ENCODE measurements at regions not wholly inside any gene's neighbourhood (a gene's known extent, or its start where the extent isn't known, plus 50 kb on each side); places are given as distances from the start of the nearest gene placed in this dataset.

GRCh38 chr12:65525491-65526141 is 247.1 kb downstream of the MSRB3 start:
- TF ChIP-seq, protein P1, sequence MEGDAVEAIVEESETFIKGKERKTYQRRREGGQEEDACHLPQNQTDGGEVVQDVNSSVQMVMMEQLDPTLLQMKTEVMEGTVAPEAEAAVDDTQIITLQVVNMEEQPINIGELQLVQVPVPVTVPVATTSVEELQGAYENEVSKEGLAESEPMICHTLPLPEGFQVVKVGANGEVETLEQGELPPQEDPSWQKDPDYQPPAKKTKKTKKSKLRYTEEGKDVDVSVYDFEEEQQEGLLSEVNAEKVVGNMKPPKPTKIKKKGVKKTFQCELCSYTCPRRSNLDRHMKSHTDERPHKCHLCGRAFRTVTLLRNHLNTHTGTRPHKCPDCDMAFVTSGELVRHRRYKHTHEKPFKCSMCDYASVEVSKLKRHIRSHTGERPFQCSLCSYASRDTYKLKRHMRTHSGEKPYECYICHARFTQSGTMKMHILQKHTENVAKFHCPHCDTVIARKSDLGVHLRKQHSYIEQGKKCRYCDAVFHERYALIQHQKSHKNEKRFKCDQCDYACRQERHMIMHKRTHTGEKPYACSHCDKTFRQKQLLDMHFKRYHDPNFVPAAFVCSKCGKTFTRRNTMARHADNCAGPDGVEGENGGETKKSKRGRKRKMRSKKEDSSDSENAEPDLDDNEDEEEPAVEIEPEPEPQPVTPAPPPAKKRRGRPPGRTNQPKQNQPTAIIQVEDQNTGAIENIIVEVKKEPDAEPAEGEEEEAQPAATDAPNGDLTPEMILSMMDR (IDR thresholded peaks at IDR 0.05), result no peak
- TF ChIP-seq POLR2A (IDR thresholded peaks at IDR 0.05), result no peak
- intact Hi-C loops (cut with DNase I; ENCODE audit: low total_unique reads), result no loop called here
- 76 to 80% methylated on average over 3 of the region's 3 CpGs for WGBS, 2 donors
- DNase-seq (ENCODE audit: low spot score in 2 of 2), result no peak
- H3K4me3 ChIP-seq (ENCODE audit: low read depth, poor library complexity, severe bottlenecking), result no peak overlapping the region

GRCh38 chr12:65526311-65526710 is 247.8 kb downstream of the MSRB3 start:
- TF ChIP-seq POLR2A (IDR thresholded peaks at IDR 0.05), result no peak
- TF ChIP-seq, protein P1 (IDR thresholded peaks at IDR 0.05), result no peak
- WGBS, 2 donors, result 65 to 73% methylated on average over 2 of the region's 2 CpGs
- intact Hi-C loops (cut with DNase I; ENCODE audit: low total_unique reads), result no loop called here
- DNase-seq (ENCODE audit: low spot score in 2 of 2), result no peak
- no peak overlapping the region for H3K4me3 ChIP-seq (ENCODE audit: low read depth, poor library complexity, severe bottlenecking)

DNA sequence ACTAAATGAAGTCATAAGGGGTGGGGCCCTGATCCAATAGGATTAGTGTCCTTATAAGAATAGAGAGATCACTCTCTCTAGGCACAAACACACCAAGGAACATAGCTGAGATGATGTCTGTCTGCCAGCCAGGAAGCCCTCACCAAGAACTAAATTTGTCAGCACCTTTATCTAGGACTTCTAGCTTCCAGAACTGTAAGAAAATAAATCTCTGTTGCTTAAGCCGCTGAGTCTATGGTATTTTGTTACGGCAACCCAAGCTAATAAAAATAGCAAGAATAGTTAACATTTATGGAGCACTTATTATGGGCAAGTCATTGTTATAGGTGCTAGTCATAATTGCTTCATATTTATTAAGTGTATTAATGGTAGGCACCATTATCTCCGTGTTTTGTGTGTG is 249.6 kb downstream of the MSRB3 start:
- WGBS, 2 donors, result 95 to 96% methylated on average over 3 of the region's 3 CpGs

DNA sequence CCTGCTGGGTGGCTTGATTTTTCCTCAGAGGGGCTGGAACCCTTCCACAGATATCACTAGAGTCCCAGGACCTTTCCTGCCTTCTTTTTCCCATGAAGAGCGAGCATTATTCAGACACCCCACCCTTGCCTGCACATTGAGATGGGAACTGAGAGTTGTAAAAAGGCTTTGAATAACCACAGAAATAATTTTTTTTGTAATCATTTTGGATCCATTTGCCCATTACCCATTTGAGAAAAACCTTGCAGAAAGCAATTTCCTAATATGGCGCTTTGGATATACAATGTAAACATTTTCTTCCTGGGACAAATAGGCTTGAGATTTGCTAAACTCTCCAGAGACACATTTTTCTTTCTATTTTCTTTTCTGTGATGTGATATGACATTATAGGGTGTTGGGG is 250.6 kb downstream of the MSRB3 start:
- intact Hi-C loops (cut with DNase I; ENCODE audit: low total_unique reads), result no loop called here
- DNase-seq (ENCODE audit: low spot score in 2 of 2), result no peak
- TF ChIP-seq POLR2A (IDR thresholded peaks at IDR 0.05), result no peak
- TF ChIP-seq, protein P1 (IDR thresholded peaks at IDR 0.05), result no peak
- 97 to 98% methylated on average over 2 of the region's 2 CpGs for WGBS, 2 donors
- H3K4me3 ChIP-seq (ENCODE audit: low read depth, poor library complexity, severe bottlenecking), result no peak overlapping the region

More for the DNA sequence above, 249.6 kb downstream of the MSRB3 start:
- no peak overlapping the region for H3K4me3 ChIP-seq (ENCODE audit: low read depth, poor library complexity, severe bottlenecking)
- TF ChIP-seq, protein P1 (IDR thresholded peaks at IDR 0.05), result no peak
- no peak for TF ChIP-seq POLR2A (IDR thresholded peaks at IDR 0.05)
- no peak for DNase-seq (ENCODE audit: low spot score in 2 of 2)
- intact Hi-C loops (cut with DNase I; ENCODE audit: low total_unique reads), result no loop called here

DNA sequence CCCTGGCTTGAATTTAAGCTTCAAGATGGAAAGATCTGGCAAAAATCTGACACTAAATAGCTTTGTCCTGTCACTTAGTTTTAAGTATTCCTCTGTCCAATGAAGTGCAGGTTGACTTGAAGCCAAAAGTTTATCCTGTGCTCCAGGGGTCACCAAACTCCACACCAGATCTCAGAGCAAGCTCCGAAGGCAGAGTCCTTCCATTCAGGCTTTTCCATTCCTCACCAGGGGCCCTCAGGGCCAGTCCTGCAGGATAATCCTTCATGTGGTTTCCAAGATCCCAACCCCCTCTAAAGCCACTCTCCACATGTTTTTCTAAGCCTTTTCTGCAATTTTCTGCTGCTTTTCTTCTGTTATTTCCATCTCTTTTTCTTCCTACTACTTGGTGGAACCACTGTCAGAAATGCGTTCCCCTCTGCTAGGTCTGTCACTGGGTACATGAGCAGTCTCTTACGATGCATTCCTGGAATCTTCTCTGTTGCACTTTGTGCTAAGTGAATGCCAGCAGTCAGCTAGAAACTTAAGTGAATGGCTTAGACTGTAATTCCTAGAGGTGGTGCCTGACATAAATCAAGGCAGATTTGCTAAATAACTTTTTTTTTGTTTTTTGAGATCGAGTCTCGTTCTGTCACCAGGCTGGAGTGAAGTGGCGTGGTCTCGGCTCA is 251.4 kb downstream of the MSRB3 start:
- WGBS, 2 donors, result 87 to 90% methylated on average over 7 of the region's 7 CpGs
- intact Hi-C loops (cut with DNase I; ENCODE audit: low total_unique reads), result no loop called here
- no peak for TF ChIP-seq POLR2A (IDR thresholded peaks at IDR 0.05)
- TF ChIP-seq, protein P1 (IDR thresholded peaks at IDR 0.05), result no peak
- no peak for DNase-seq (ENCODE audit: low spot score in 2 of 2)
- H3K4me3 ChIP-seq (ENCODE audit: low read depth, poor library complexity, severe bottlenecking), result no peak overlapping the region
